DOHH2 (cell line): ENCODE measurements at regions not wholly inside any gene's neighbourhood (a gene's known extent, or its start where the extent isn't known, plus 50 kb on each side); places are given as distances from the start of the nearest gene placed in this dataset.

Experiments
- EZH2phosphoT487 ChIP-seq: fragments of 200-600 bp; sonication (generic); IDR thresholded peaks from 2 replicates; pipeline ENCODE4 v1.6.1; 2017; ENCODE audit warnings: borderline replicate concordance, mild to moderate bottlenecking, antibody characterized with exemption, low read length, moderate library complexity, mixed read lengths
- TF ChIP-seq, protein P1 (sequence below): fragments of 200-600 bp; sonication (generic); IDR thresholded peaks from one replicate; pipeline ENCODE4 v1.5.1; 2014; ENCODE audit warnings: antibody characterized with exemption, mild to moderate bottlenecking, low read depth, low read length; ENCODE audit not compliant: poor library complexity, severe bottlenecking

DNA sequence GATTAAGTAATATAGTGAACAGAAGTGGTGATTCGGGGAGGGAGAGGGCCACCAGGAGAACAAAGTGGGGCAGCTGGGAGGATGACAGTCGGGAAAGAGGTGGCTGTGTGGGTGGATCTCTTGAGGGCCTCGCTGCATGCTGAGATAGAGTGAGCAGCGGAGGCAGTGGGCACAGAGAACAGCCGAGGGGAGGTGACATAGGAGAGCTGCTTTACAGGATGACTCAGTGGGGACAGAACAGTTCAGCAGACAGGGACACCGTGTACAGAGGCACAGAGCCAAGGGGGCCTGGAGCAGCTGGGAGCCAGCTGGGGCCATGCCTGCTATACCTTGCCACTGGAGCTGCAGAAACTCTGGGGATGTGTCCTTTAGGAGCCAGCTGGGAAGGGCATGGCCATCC is 273.9 kb downstream of the GADD45G start:
- TF ChIP-seq, protein P1, sequence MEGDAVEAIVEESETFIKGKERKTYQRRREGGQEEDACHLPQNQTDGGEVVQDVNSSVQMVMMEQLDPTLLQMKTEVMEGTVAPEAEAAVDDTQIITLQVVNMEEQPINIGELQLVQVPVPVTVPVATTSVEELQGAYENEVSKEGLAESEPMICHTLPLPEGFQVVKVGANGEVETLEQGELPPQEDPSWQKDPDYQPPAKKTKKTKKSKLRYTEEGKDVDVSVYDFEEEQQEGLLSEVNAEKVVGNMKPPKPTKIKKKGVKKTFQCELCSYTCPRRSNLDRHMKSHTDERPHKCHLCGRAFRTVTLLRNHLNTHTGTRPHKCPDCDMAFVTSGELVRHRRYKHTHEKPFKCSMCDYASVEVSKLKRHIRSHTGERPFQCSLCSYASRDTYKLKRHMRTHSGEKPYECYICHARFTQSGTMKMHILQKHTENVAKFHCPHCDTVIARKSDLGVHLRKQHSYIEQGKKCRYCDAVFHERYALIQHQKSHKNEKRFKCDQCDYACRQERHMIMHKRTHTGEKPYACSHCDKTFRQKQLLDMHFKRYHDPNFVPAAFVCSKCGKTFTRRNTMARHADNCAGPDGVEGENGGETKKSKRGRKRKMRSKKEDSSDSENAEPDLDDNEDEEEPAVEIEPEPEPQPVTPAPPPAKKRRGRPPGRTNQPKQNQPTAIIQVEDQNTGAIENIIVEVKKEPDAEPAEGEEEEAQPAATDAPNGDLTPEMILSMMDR: no peak
- TF ChIP-seq EZH2phosphoT487: no peak
